OCI-LY1 (cell line): ENCODE measurements at regions not wholly inside any gene's neighbourhood (a gene's known extent, or its start where the extent isn't known, plus 50 kb on each side); places are given as distances from the start of the nearest gene placed in this dataset.

Experiments
- H2AFZ ChIP-seq: fragments of 200-600 bp; sonication (generic), shearing (Covaris generic); 2 replicates; pipeline ENCODE4 v1.6.0; 2014; ENCODE audit warnings: antibody characterized with exemption, mild to moderate bottlenecking, low read length
- H3F3A ChIP-seq: fragments of 200-600 bp; sonication (generic), shearing (Covaris generic); 2 replicates; pipeline ENCODE4 v1.6.0; 2014; ENCODE audit warnings: mild to moderate bottlenecking, antibody characterized with exemption, low read length, moderate library complexity; ENCODE audit not compliant: insufficient read depth
- H3K27ac ChIP-seq: fragments of 200-600 bp; sonication (generic); 2 replicates; pipeline ENCODE4 v1.5.1; 2014; ENCODE audit warnings: low read length, mixed run types, mild to moderate bottlenecking, low read depth; ENCODE audit not compliant: poor library complexity, severe bottlenecking
- H3K27me3 ChIP-seq: fragments of 200-600 bp; sonication (generic); 2 replicates; pipeline ENCODE4 v1.6.0; 2014; ENCODE audit warnings: antibody characterized with exemption, mild to moderate bottlenecking, low read length, moderate library complexity; ENCODE audit not compliant: insufficient read depth
- H3K36me3 ChIP-seq: fragments of 200-600 bp; sonication (generic); 2 replicates; pipeline ENCODE4 v1.6.1; 2014; ENCODE audit warnings: mild to moderate bottlenecking, antibody characterized with exemption, low read length, moderate library complexity, mixed read lengths; ENCODE audit not compliant: insufficient read depth
- H3K4me1 ChIP-seq: fragments of 200-600 bp; sonication (generic); 2 replicates; pipeline ENCODE4 v1.5.1; 2014; ENCODE audit warnings: mild to moderate bottlenecking, low read length, moderate library complexity; ENCODE audit not compliant: insufficient read depth, severe bottlenecking
- H3K4me2 ChIP-seq: fragments of 200-600 bp; sonication (generic), shearing (Covaris generic); 2 replicates; pipeline ENCODE4 v1.6.1; 2014; ENCODE audit warnings: low read length
- H3K4me3 ChIP-seq: fragments of 200-600 bp; sonication (generic); 2 replicates; pipeline ENCODE4 v1.5.1; 2014; ENCODE audit warnings: low read length, low read depth, mild to moderate bottlenecking, mixed read lengths; ENCODE audit not compliant: poor library complexity, severe bottlenecking
- H3K79me2 ChIP-seq: fragments of 200-600 bp; shearing (Covaris generic); 2 replicates; pipeline ENCODE4 v1.6.1; 2016; ENCODE audit warnings: mixed run types, low read length, mixed read lengths; ENCODE audit not compliant: insufficient read depth
- H3K9ac ChIP-seq: fragments of 200-600 bp; sonication (generic), shearing (Covaris generic); 2 replicates; pipeline ENCODE4 v1.6.1; 2014; ENCODE audit warnings: mild to moderate bottlenecking, low read length, mixed read lengths
- H3K9me2 ChIP-seq: fragments of 200-600 bp; sonication (generic), shearing (Covaris generic); 2 replicates; pipeline ENCODE4 v1.6.1; 2014; ENCODE audit warnings: low read depth, mild to moderate bottlenecking, low read length, mixed read lengths
- H3K9me3 ChIP-seq: fragments of 200-600 bp; shearing (Covaris generic); 2 replicates; pipeline ENCODE4 v1.6.1; 2014; ENCODE audit warnings: low read length, mixed read lengths
- H4K20me1 ChIP-seq: fragments of 200-600 bp; sonication (generic), shearing (Covaris generic); 2 replicates; pipeline ENCODE4 v1.6.0; 2016; ENCODE audit warnings: mild to moderate bottlenecking, low read length; ENCODE audit not compliant: insufficient read depth
- EZH2 ChIP-seq: fragments of 200-600 bp; sonication (generic), shearing (Covaris generic); IDR thresholded peaks from 2 replicates; pipeline ENCODE4 v1.8.0; 2017; ENCODE audit warnings: borderline replicate concordance, mixed run types, mild to moderate bottlenecking, antibody characterized with exemption, low read length, moderate library complexity, mixed read lengths
- TF ChIP-seq, protein P1 (sequence below): fragments of 200-600 bp; sonication (generic), shearing (Covaris generic); IDR thresholded peaks from 2 replicates; pipeline ENCODE4 v1.5.1; 2017; ENCODE audit warnings: mild to moderate bottlenecking, antibody characterized with exemption, low read length, moderate library complexity, mixed read lengths

DNA sequence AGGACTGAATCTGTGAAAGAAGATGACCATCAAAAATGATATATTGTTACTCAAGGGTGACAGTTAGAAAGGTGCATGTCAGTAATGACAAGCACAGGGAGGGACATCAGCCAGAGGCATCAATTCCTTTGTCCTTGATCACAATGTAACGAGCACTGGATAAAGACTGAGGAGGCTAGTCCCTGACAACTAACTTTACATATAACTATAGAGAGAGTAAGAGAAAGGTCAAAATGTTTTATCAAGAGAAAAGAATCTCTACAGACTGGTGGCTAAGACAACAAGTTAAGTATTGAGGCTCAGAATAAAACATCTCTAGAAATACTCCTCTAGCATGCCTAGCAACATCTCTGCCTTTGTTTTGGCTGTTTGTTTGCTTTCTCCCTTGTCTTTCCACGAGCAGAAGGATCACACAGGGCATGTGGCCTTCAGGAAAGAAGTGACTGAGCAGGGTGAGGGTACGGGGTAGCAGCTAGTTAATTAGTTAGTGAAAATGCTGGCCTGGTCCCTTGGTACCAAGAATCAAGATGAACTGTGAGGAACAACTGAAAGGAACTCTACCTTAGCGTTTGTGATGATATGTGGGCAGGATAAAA, 724.1 kb upstream of the MEF2C start:
- Histone ChIP-seq H3K36me3 (no peaks in the 10 kb centered on the region), H3F3A (no peaks in the 10 kb centered on the region), H3K4me3 (no peak overlapping the region), H3K4me2 (no peak overlapping the region), H3K9me3 (no peaks in the 10 kb centered on the region), H2AFZ (peak overlapping the region; percentile 81; the same call in 1 of the 2 replicates), H3K27ac (no peak overlapping the region), H3K9ac (no peak overlapping the region), H4K20me1 (no peaks in the 10 kb centered on the region), H3K79me2 (no peaks in the 10 kb centered on the region), H3K9me2 (no peaks in the 10 kb centered on the region), H3K4me1 (no peaks in the 10 kb centered on the region), H3K27me3 (no peaks in the 10 kb centered on the region)
- TF ChIP-seq, protein P1, sequence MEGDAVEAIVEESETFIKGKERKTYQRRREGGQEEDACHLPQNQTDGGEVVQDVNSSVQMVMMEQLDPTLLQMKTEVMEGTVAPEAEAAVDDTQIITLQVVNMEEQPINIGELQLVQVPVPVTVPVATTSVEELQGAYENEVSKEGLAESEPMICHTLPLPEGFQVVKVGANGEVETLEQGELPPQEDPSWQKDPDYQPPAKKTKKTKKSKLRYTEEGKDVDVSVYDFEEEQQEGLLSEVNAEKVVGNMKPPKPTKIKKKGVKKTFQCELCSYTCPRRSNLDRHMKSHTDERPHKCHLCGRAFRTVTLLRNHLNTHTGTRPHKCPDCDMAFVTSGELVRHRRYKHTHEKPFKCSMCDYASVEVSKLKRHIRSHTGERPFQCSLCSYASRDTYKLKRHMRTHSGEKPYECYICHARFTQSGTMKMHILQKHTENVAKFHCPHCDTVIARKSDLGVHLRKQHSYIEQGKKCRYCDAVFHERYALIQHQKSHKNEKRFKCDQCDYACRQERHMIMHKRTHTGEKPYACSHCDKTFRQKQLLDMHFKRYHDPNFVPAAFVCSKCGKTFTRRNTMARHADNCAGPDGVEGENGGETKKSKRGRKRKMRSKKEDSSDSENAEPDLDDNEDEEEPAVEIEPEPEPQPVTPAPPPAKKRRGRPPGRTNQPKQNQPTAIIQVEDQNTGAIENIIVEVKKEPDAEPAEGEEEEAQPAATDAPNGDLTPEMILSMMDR = no peak
- no peak for TF ChIP-seq EZH2

DNA sequence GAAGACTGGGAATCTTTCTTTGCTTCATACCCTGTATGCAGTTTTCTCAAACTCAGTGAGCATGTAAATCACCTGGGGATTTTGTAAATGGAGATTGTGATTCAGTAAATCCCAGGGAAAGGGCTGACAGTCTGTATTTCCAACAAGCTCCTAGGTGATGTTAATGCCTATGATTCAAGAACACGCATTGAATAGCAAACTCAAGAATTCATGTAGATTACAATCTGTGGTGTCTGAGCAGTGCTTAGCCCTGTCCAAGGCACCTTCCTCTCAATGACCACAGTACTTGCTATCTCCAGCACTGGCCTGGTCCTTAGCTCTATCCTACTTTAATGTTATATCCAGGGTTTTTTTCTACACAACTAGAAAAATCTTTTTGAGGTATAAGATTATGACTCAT, 721.4 kb upstream of the MEF2C start:
- Histone ChIP-seq H3K4me3 (no peak overlapping the region), H3K9ac (no peak overlapping the region), H2AFZ (no peak overlapping the region), H3F3A (no peaks in the 10 kb centered on the region), H3K4me1 (no peaks in the 10 kb centered on the region), H3K27me3 (no peaks in the 10 kb centered on the region), H3K27ac (no peak overlapping the region), H3K36me3 (no peaks in the 10 kb centered on the region), H3K4me2 (no peak overlapping the region), H4K20me1 (no peaks in the 10 kb centered on the region), H3K9me2 (no peaks in the 10 kb centered on the region), H3K9me3 (no peaks in the 10 kb centered on the region), H3K79me2 (no peaks in the 10 kb centered on the region)
- TF ChIP-seq, protein P1 = no peak
- TF ChIP-seq EZH2 = no peak

DNA sequence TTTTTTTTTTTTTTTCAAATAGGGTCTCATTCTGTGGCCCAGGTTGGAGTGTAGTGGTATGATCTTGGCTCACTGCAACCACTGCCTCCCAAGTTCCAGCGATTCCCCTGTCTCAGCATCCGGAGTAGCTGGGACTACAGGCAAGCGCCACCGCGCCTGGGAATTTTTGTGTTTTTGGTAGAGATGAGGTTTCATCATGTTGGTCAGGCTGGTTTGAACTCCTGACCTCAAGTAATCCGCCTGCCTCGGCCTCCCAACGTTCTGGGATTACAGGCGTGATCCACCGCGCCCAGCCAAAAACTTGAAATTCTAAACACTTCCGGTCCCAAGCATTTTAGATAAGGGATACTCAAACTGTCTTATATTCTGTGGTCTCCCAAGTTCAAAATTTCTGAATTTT, 718.9 kb upstream of the MEF2C start:
- no peaks in the 10 kb centered on the region for H4K20me1 ChIP-seq
- no peaks in the 10 kb centered on the region for H3K27me3 ChIP-seq
- H3K36me3 ChIP-seq = no peaks in the 10 kb centered on the region
- no peaks in the 10 kb centered on the region for H3K79me2 ChIP-seq
- H3K4me3 ChIP-seq = no peak overlapping the region
- no peaks in the 10 kb centered on the region for H3F3A ChIP-seq
- no peak overlapping the region for H3K9ac ChIP-seq
- H3K9me3 ChIP-seq = no peaks in the 10 kb centered on the region
- no peaks in the 10 kb centered on the region for H3K9me2 ChIP-seq
- no peak overlapping the region for H2AFZ ChIP-seq
- H3K27ac ChIP-seq = no peak overlapping the region
- no peak for TF ChIP-seq EZH2
- no peak overlapping the region for H3K4me2 ChIP-seq
- H3K4me1 ChIP-seq = no peaks in the 10 kb centered on the region

DNA sequence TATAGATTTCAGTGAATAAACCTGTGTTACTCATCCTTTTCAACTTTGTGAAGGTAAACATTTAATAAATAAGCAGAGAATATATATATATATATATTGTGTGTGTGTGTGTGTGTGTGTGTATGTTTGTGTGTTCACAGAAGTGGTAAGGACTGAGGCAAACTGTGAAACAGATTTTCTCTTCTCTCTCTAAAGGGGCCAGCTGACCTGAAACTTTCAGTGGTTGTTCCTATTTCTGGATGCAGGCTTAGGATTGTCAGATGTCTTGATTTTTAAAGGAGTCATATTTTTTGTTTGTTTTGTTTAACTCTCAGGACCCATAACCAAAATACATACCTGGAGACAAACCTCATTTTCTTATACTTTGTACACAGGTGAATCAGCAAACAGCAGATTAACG, 714.9 kb upstream of the MEF2C start:
- H3K36me3 ChIP-seq = no peaks in the 10 kb centered on the region
- no peak overlapping the region for H3K9ac ChIP-seq
- no peak overlapping the region for H3K4me2 ChIP-seq
- H3F3A ChIP-seq = no peaks in the 10 kb centered on the region
- no peak overlapping the region for H3K4me3 ChIP-seq
- H3K79me2 ChIP-seq = no peaks in the 10 kb centered on the region
- TF ChIP-seq, protein P1 = no peak
- TF ChIP-seq EZH2 = no peak
- H3K4me1 ChIP-seq = no peaks in the 10 kb centered on the region
- H4K20me1 ChIP-seq = no peaks in the 10 kb centered on the region
- H2AFZ ChIP-seq = no peak overlapping the region
- H3K27me3 ChIP-seq = no peaks in the 10 kb centered on the region
- no peak overlapping the region for H3K27ac ChIP-seq
- no peaks in the 10 kb centered on the region for H3K9me2 ChIP-seq
- H3K9me3 ChIP-seq = no peaks in the 10 kb centered on the region
